ENCODE measurements at regions not wholly inside any gene's neighbourhood (a gene's known extent, or its start where the extent isn't known, plus 50 kb on each side); places are given as distances from the start of the nearest gene placed in this dataset.
"Not testable (repeated sequence)": the region's sequence is repeated elsewhere in the genome, so short reads cannot be mapped to it uniquely, and the experiment has no call there.

DNA sequence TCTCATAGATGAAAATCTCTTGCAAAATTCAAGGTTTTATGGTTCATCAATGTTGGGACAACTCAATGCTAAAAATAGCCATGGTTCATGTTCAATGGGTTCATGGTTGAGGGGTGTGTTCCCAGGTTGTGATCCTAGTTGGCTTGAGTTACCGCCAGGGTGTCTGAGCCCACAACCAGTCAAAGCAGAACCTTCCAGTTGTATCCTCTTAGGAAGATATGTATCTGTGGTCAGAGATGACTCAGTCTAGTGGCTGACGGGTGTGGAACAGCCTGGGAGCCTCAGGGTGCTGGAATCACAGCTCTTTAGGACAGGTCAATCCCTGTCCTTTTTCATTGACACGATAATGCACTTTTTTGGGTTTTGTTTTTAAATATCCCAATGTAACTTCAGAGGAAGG is 192.3 kb upstream of the NR3C2 start:
- no peaks in the 10 kb centered on the region for H3K4me1 ChIP-seq
- TF ChIP-seq, protein P1, sequence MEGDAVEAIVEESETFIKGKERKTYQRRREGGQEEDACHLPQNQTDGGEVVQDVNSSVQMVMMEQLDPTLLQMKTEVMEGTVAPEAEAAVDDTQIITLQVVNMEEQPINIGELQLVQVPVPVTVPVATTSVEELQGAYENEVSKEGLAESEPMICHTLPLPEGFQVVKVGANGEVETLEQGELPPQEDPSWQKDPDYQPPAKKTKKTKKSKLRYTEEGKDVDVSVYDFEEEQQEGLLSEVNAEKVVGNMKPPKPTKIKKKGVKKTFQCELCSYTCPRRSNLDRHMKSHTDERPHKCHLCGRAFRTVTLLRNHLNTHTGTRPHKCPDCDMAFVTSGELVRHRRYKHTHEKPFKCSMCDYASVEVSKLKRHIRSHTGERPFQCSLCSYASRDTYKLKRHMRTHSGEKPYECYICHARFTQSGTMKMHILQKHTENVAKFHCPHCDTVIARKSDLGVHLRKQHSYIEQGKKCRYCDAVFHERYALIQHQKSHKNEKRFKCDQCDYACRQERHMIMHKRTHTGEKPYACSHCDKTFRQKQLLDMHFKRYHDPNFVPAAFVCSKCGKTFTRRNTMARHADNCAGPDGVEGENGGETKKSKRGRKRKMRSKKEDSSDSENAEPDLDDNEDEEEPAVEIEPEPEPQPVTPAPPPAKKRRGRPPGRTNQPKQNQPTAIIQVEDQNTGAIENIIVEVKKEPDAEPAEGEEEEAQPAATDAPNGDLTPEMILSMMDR (IDR thresholded peaks at IDR 0.05) = no peak
- intact Hi-C loops (cut with DNase I; ENCODE audit: low total_unique reads) = no loop called here

DNA sequence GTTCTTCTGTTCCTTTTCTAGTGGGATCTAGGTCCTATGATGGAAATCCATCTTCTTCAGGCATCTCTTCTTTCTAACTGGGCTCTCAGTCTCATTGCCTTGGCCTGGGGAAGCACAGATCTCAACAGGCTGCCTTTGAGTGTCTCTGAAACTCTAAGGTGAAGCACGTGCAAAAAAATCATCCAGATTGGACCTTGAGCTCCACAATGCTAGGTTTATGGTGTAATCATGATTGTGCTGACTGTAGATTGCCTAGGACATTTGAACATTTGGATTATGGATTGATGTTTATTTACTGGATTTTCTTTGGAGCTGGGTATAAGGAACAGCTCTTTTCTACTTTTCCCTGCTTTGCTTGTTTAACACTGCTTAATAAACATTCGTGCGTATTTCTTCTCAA is 191.5 kb upstream of the NR3C2 start:
- no peak for DNase-seq

More for the DNA sequence above, 192.3 kb upstream of the NR3C2 start:
- no peaks in the 10 kb centered on the region for H3K36me3 ChIP-seq
- DNase-seq = no peak
- no peaks in the 10 kb centered on the region for H3K9me3 ChIP-seq
- no peaks in the 10 kb centered on the region for H3K27me3 ChIP-seq
- H3K27ac ChIP-seq = no peak overlapping the region
- H3K4me3 ChIP-seq = no peak overlapping the region

DNA sequence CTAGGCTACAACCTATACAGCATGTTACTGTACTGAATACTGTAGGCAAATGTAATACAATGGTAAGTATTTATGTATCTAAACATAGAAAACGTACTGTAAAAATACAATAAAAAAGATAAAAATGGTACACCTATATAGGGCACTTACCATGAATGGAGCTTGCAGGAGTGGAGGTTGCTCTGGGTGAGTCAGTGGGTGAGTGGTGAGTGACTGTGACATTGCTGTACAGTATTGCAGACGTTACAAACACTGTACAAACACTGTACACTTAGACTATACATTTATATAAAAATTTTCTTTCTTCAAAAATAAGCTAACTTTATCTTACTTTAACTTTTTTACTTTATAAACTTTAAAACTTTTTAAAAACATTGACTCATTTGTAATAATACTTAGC is 190.3 kb upstream of the NR3C2 start:
- intact Hi-C loops (cut with DNase I; ENCODE audit: low total_unique reads) = no loop called here
- Histone ChIP-seq H3K36me3 (no peaks in the 10 kb centered on the region), H3K9me3 (no peaks in the 10 kb centered on the region), H3K27me3 (no peaks in the 10 kb centered on the region), H3K27ac (no peak overlapping the region), H3K4me1 (no peaks in the 10 kb centered on the region), H3K4me3 (no peak overlapping the region)
- no peak for DNase-seq
- TF ChIP-seq, protein P1 (IDR thresholded peaks at IDR 0.05) = no peak

More for the DNA sequence above, 191.5 kb upstream of the NR3C2 start:
- H3K36me3 ChIP-seq = no peaks in the 10 kb centered on the region
- no peak overlapping the region for H3K27ac ChIP-seq
- intact Hi-C loops (cut with DNase I; ENCODE audit: low total_unique reads) = no loop called here
- H3K4me3 ChIP-seq = no peak overlapping the region
- H3K27me3 ChIP-seq = no peaks in the 10 kb centered on the region
- H3K9me3 ChIP-seq = no peaks in the 10 kb centered on the region
- TF ChIP-seq, protein P1 (IDR thresholded peaks at IDR 0.05) = no peak
- no peaks in the 10 kb centered on the region for H3K4me1 ChIP-seq

DNA sequence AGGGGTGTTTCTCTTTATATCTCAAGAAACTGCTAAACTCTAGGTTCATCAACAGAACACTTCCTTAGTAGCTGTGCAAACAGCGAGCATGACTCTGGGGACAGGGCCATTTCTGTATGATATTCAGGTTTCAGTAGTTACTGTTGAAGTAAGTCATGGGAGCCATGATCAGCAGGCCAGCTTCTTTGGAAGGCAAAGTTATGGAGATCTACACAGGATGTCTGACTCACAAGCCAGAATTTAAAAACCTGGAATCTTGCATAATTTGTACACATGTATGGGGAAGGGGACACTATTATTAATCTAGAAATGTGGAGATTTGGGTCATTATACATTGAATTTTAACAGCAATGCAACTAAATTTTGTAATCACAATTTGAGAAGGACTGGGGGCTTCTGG is 187.8 kb upstream of the NR3C2 start:
- no peak overlapping the region for H3K27ac ChIP-seq
- TF ChIP-seq, protein P1 (IDR thresholded peaks at IDR 0.05) = no peak
- H3K4me1 ChIP-seq = no peaks in the 10 kb centered on the region
- intact Hi-C loops (cut with DNase I; ENCODE audit: low total_unique reads) = no loop called here
- peaks cover 0 to under 1% (median 0%) of the 10 kb centered on the region in 3 donors for H3K9me3 ChIP-seq
- no peaks in the 10 kb centered on the region for H3K27me3 ChIP-seq
- H3K4me3 ChIP-seq = no peak overlapping the region
- no peak for DNase-seq
- no peaks in the 10 kb centered on the region for H3K36me3 ChIP-seq

DNA sequence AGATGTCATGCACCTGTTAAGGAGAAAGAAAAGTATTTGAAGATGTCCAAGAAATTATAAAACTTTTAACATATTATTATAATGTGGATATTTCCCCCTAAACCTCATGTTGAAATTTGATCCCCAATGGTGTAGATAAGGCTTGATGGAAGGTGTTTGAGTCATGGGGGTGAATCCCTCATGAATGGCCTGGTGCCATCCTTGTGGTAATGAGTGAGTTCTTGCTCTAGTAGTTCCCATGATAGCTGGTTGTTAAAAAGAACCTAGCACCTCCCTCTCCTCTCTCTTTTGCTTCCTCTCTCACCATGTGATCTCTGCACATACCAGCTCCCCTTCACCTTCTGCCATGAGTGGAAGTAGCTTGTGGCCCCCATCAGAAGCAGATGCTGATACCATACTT is 176.6 kb upstream of the NR3C2 start:
- TF ChIP-seq, protein P1 (IDR thresholded peaks at IDR 0.05) = no peak
- no peaks in the 10 kb centered on the region for H3K9me3 ChIP-seq
- no peaks in the 10 kb centered on the region for H3K36me3 ChIP-seq
- no peak overlapping the region for H3K27ac ChIP-seq
- H3K4me1 ChIP-seq = no peaks in the 10 kb centered on the region
- intact Hi-C loops (cut with DNase I; ENCODE audit: low total_unique reads) = no loop called here
- no peak for DNase-seq
- H3K4me3 ChIP-seq = no peak overlapping the region
- H3K27me3 ChIP-seq = no peaks in the 10 kb centered on the region

DNA sequence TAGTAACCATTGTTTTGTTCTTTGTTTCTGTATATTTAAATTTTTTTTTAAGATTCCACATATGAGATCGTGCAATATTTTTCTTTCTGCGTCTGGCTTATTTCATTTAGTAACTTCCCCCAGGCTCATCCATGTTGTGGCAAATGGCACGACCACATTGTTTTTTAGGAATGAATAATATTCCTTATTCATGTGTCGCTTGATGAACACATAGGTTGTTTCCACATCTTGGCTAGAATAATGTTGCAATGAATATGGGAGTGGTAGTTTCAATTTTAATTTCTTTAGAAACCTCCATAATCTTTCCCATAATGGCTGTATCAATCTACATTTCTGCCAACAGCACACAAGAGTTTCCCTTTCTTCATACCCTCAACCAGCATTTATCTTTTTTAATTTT is 166.8 kb upstream of the NR3C2 start:
- no peaks in the 10 kb centered on the region for H3K36me3 ChIP-seq
- no peaks in the 10 kb centered on the region for H3K4me1 ChIP-seq
- no peak for DNase-seq
- H3K27ac ChIP-seq = no peak overlapping the region
- H3K4me3 ChIP-seq = no peak overlapping the region
- H3K9me3 ChIP-seq = peaks cover 0 to 4% (median 0%) of the 10 kb centered on the region in 3 donors
- intact Hi-C loops (cut with DNase I; ENCODE audit: low total_unique reads) = no loop called here
- no peaks in the 10 kb centered on the region for H3K27me3 ChIP-seq
- TF ChIP-seq, protein P1 (IDR thresholded peaks at IDR 0.05) = no peak

- H3K27ac ChIP-seq; DNase-seq; H3K9me3 ChIP-seq; intact Hi-C loops (cut with DNase I; ENCODE audit: low total_unique reads); H3K4me3 ChIP-seq; H3K4me1 ChIP-seq; H3K27me3 ChIP-seq; H3K36me3 ChIP-seq: not testable (repeated sequence)
Measured at GRCh38 chr4:148598418-148599207, 156.4 kb upstream of the NR3C2 start.

All from tibial artery (tissue), 4 donors.